ENCODE measurements at regions not wholly inside any gene's neighbourhood (a gene's known extent, or its start where the extent isn't known, plus 50 kb on each side); places are given as distances from the start of the nearest gene placed in this dataset.
A peak's percentile ranks its signal among the peaks of the same experiment; 100 is the strongest.
"Not testable (repeated sequence)": the region's sequence is repeated elsewhere in the genome, so short reads cannot be mapped to it uniquely, and the experiment has no call there.

GRCh38 chrX:96540111-96540631, 144.5 kb upstream of the DIAPH2 start:
- no peak for DNase-seq

GRCh38 chrX:96546281-96546680, 138.4 kb upstream of the DIAPH2 start:
- DNase-seq: not testable (repeated sequence)

GRCh38 chrX:96551322-96551872, 133.2 kb upstream of the DIAPH2 start:
- DNase-seq: no peak

GRCh38 chrX:96556886-96557285, 127.8 kb upstream of the DIAPH2 start:
- DNase-seq: no peak

GRCh38 chrX:96561129-96561528, 123.5 kb upstream of the DIAPH2 start:
- not testable (repeated sequence) for DNase-seq

GRCh38 chrX:96563646-96564045, 121.0 kb upstream of the DIAPH2 start:
- DNase-seq: no peak

- DNase-seq: no peak
Observed at GRCh38 chrX:96564595-96564994, 120.0 kb upstream of the DIAPH2 start.

- no peak for DNase-seq
Observed at GRCh38 chrX:96566878-96567277, 117.8 kb upstream of the DIAPH2 start.

GRCh38 chrX:96568071-96568470, 116.6 kb upstream of the DIAPH2 start:
- DNase-seq: no peak

- no peak for DNase-seq
Observed at GRCh38 chrX:96569034-96569433, 115.6 kb upstream of the DIAPH2 start.

- no peak for DNase-seq
Observed at GRCh38 chrX:96575011-96575410, 109.6 kb upstream of the DIAPH2 start.

- no peak for DNase-seq
Observed at GRCh38 chrX:96576368-96576767, 108.3 kb upstream of the DIAPH2 start.

- DNase-seq: no peak
Observed at GRCh38 chrX:96578781-96579180, 105.9 kb upstream of the DIAPH2 start.

GRCh38 chrX:96579252-96579651, 105.4 kb upstream of the DIAPH2 start:
- no peak for DNase-seq

GRCh38 chrX:96590403-96590802, 94.2 kb upstream of the DIAPH2 start:
- no peak for DNase-seq

- no peak for DNase-seq
Observed at GRCh38 chrX:96591421-96591820, 93.2 kb upstream of the DIAPH2 start.

- DNase-seq: not testable (repeated sequence)
Observed at GRCh38 chrX:96597847-96598246, 86.8 kb upstream of the DIAPH2 start.

GRCh38 chrX:96611619-96612362, 72.9 kb upstream of the DIAPH2 start:
- peak; percentile 0 for DNase-seq

- DNase-seq: no peak
Observed at GRCh38 chrX:96615448-96615847, 69.2 kb upstream of the DIAPH2 start.

- DNase-seq: no peak
Observed at GRCh38 chrX:96619588-96619987, 65.1 kb upstream of the DIAPH2 start.

GRCh38 chrX:96621811-96622210, 62.8 kb upstream of the DIAPH2 start:
- DNase-seq: no peak

Data from amniotic stem cell (primary cell).